SU-DHL-6 (cell line): ENCODE measurements at regions not wholly inside any gene's neighbourhood (a gene's known extent, or its start where the extent isn't known, plus 50 kb on each side); places are given as distances from the start of the nearest gene placed in this dataset.

Experiments
- H2AFZ ChIP-seq: fragments of 200-600 bp; sonication (generic); 2 replicates; pipeline ENCODE4 v1.6.1; 2014; ENCODE audit warnings: low read depth, mild to moderate bottlenecking, moderate library complexity, mixed read lengths, antibody characterized with exemption, low read length; ENCODE audit not compliant: severe bottlenecking
- H3F3A ChIP-seq: fragments of 200-600 bp; shearing (Covaris generic); 2 replicates; pipeline ENCODE4 v1.6.0; 2016; ENCODE audit warnings: antibody characterized with exemption, mild to moderate bottlenecking; ENCODE audit not compliant: insufficient read depth
- H3K27ac ChIP-seq: fragments of 200-600 bp; sonication (generic); 2 replicates; pipeline ENCODE4 v1.5.1; 2016; ENCODE audit warnings: low read depth, mild to moderate bottlenecking, low read length, moderate library complexity, mixed read lengths
- H3K27me3 ChIP-seq: fragments of 200-600 bp; sonication (generic), shearing (Covaris generic); 2 replicates; pipeline ENCODE4 v1.6.0; 2014; ENCODE audit warnings: mild to moderate bottlenecking, low read length
- H3K36me3 ChIP-seq: fragments of 200-600 bp; sonication (generic); 2 replicates; pipeline ENCODE4 v1.6.1; 2014; ENCODE audit warnings: mild to moderate bottlenecking, low read length, mixed read lengths
- H3K4me2 ChIP-seq: fragments of 300-600, 200-600 bp; shearing (Covaris generic), sonication (generic); 2 replicates; pipeline ENCODE4 v1.6.0; 2014; ENCODE audit warnings: low read length, low read depth, mild to moderate bottlenecking; ENCODE audit not compliant: poor library complexity, severe bottlenecking
- H3K4me3 ChIP-seq: fragments of 200-600 bp; sonication (generic); 2 replicates; pipeline ENCODE4 v1.5.1; 2014; ENCODE audit warnings: antibody characterized with exemption, low read length, mild to moderate bottlenecking, mixed read lengths; ENCODE audit not compliant: insufficient read depth, poor library complexity, severe bottlenecking
- H3K79me2 ChIP-seq: fragments of 200-600 bp; sonication (generic); 2 replicates; pipeline ENCODE4 v1.6.1; 2014; ENCODE audit warnings: mild to moderate bottlenecking, low read length, moderate library complexity; ENCODE audit not compliant: insufficient read depth
- H3K9ac ChIP-seq: fragments of 200-600 bp; sonication (generic); 2 replicates; pipeline ENCODE4 v1.7.0; 2014; ENCODE audit warnings: mild to moderate bottlenecking, low read length
- H3K9me2 ChIP-seq: fragments of 200-600 bp; sonication (generic); replicated peaks from 2 replicates; pipeline ENCODE4 v1.6.1; 2014; ENCODE audit warnings: low read length; ENCODE audit not compliant: insufficient read depth
- H3K9me3 ChIP-seq: fragments of 200-600 bp; sonication (generic); 2 replicates; pipeline ENCODE4 v1.6.1; 2014; ENCODE audit warnings: low read length, mixed read lengths; ENCODE audit not compliant: insufficient read depth
- H4K20me1 ChIP-seq: fragments of 200-600 bp; sonication (generic); 2 replicates; pipeline ENCODE4 v1.6.1; 2014; ENCODE audit warnings: low read depth, mild to moderate bottlenecking, antibody characterized with exemption, low read length, moderate library complexity, mixed read lengths
- EZH2phosphoT487 ChIP-seq: fragments of 200-600 bp; sonication (generic), shearing (Covaris generic); conservative IDR thresholded peaks from 2 replicates; pipeline ENCODE4 v1.6.1; 2018; ENCODE audit warnings: mild to moderate bottlenecking, antibody characterized with exemption, low read length, moderate library complexity, mixed read lengths
- TF ChIP-seq, protein P1 (sequence below): fragments of 200-600 bp; sonication (generic); IDR thresholded peaks from one replicate; pipeline ENCODE4 v1.5.1; 2017; ENCODE audit warnings: antibody characterized with exemption, mild to moderate bottlenecking, low read length, moderate library complexity; ENCODE audit not compliant: insufficient read depth, poor library complexity, severe bottlenecking

DNA sequence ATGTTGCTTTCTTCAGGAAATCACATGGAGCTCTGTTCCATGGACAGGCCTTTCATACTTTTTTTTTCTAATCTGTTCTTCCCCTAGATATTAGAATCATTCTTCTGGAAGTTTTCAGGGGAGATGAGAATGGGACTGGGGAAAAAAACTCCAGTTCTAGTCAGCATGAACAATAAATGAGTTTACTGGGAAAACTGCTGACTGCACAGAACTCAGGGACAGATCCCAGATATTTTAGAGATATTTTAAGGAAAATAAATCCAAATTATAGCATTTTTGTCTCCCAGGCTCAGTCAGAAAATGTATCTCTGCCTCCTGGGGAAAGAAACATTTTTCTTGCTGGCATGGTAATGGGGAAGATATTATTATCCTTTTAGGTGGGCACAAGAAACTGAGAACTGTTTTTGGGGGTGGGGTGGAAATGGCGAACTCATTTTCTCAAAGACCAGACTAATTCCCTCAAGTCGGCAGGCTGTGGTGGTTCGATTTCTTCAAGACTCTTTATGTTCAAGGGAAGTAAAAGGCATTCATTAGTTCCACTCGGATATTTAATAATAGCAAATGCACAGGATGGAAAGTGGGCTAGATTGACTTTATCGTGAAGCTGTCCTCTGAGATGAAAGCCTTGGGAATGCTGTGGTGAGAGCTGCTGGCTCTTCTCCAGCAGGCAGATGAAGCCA, 157.5 kb downstream of the ADRA2A start:
- no peak overlapping the region for H3K9ac ChIP-seq
- no peak overlapping the region for H2AFZ ChIP-seq
- H3K4me3 ChIP-seq: no peak overlapping the region
- H4K20me1 ChIP-seq: no peaks in the 10 kb centered on the region
- no peaks in the 10 kb centered on the region for H3K9me2 ChIP-seq
- H3K79me2 ChIP-seq: no peaks in the 10 kb centered on the region
- no peaks in the 10 kb centered on the region for H3K36me3 ChIP-seq
- TF ChIP-seq, protein P1, sequence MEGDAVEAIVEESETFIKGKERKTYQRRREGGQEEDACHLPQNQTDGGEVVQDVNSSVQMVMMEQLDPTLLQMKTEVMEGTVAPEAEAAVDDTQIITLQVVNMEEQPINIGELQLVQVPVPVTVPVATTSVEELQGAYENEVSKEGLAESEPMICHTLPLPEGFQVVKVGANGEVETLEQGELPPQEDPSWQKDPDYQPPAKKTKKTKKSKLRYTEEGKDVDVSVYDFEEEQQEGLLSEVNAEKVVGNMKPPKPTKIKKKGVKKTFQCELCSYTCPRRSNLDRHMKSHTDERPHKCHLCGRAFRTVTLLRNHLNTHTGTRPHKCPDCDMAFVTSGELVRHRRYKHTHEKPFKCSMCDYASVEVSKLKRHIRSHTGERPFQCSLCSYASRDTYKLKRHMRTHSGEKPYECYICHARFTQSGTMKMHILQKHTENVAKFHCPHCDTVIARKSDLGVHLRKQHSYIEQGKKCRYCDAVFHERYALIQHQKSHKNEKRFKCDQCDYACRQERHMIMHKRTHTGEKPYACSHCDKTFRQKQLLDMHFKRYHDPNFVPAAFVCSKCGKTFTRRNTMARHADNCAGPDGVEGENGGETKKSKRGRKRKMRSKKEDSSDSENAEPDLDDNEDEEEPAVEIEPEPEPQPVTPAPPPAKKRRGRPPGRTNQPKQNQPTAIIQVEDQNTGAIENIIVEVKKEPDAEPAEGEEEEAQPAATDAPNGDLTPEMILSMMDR: no peak
- TF ChIP-seq EZH2phosphoT487: no peak
- H3K9me3 ChIP-seq: no peaks in the 10 kb centered on the region
- no peak overlapping the region for H3K4me2 ChIP-seq
- H3F3A ChIP-seq: no peaks in the 10 kb centered on the region
- no peak overlapping the region for H3K27ac ChIP-seq
- H3K27me3 ChIP-seq: no peaks in the 10 kb centered on the region

GRCh38 chr10:111234914-111235302, 158.1 kb downstream of the ADRA2A start:
- no peak overlapping the region for H3K4me2 ChIP-seq
- no peaks in the 10 kb centered on the region for H3F3A ChIP-seq
- H3K27me3 ChIP-seq: no peaks in the 10 kb centered on the region
- no peak overlapping the region for H3K27ac ChIP-seq
- no peak overlapping the region for H3K4me3 ChIP-seq
- H4K20me1 ChIP-seq: no peaks in the 10 kb centered on the region
- H3K9ac ChIP-seq: no peak overlapping the region
- H2AFZ ChIP-seq: no peak overlapping the region
- TF ChIP-seq, protein P1: no peak
- no peak for TF ChIP-seq EZH2phosphoT487
- no peaks in the 10 kb centered on the region for H3K79me2 ChIP-seq
- H3K9me2 ChIP-seq: no peaks in the 10 kb centered on the region
- no peaks in the 10 kb centered on the region for H3K9me3 ChIP-seq
- no peaks in the 10 kb centered on the region for H3K36me3 ChIP-seq

DNA sequence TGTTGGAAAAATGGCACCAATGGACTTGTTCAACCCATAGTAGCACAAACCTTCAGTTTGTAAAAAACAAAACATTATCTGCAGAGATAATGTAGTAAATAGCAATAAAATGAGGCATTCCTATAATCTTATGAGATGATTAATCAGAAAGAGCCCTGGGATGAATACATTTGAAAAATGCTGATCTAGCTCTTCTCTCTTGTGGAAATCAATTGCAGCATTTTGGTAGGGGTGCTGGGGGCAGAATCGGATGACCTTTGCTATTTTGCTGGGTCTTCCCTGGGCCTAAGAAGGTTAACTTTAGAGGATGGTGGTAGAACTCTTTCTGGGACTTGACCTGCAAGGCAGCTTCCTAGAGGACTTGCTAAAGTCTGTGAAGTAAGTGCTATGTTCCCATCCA, 163.5 kb downstream of the ADRA2A start:
- no peak overlapping the region for H2AFZ ChIP-seq
- no peaks in the 10 kb centered on the region for H3K9me3 ChIP-seq
- H3K27me3 ChIP-seq: no peaks in the 10 kb centered on the region
- no peaks in the 10 kb centered on the region for H4K20me1 ChIP-seq
- no peak overlapping the region for H3K9ac ChIP-seq
- no peaks in the 10 kb centered on the region for H3K9me2 ChIP-seq
- H3K79me2 ChIP-seq: no peaks in the 10 kb centered on the region
- H3F3A ChIP-seq: no peaks in the 10 kb centered on the region
- H3K27ac ChIP-seq: no peak overlapping the region
- H3K4me2 ChIP-seq: no peak overlapping the region
- no peaks in the 10 kb centered on the region for H3K36me3 ChIP-seq
- no peak for TF ChIP-seq EZH2phosphoT487
- TF ChIP-seq, protein P1: no peak
- H3K4me3 ChIP-seq: no peak overlapping the region
